Tibial artery (tissue), 4 donors: ENCODE measurements at regions not wholly inside any gene's neighbourhood (a gene's known extent, or its start where the extent isn't known, plus 50 kb on each side); places are given as distances from the start of the nearest gene placed in this dataset.

Experiments used
- DNase-seq, 2 donors: peaks; one replicate each; pipeline ENCODE4 v3.0.0-alpha.2; 2019
- H3K27ac ChIP-seq, 2 donors: fragments of 200-600 bp; sonication (generic) in 1 of 2; 1 replicate in 1 of 2; 2 replicates in 1 of 2; pipeline ENCODE4 v1.5.1; 2018 to 2019; ENCODE audit warnings: mild to moderate bottlenecking in 1 of 2
- H3K27me3 ChIP-seq, 2 donors: fragments of 200-600 bp; sonication (generic) in 1 of 2; one replicate each; pipeline versions ENCODE4 v1.5.1 to v1.6.0; 2016 to 2019
- H3K36me3 ChIP-seq, 3 donors: fragments of 200-600 bp; sonication (generic) in 2 of 3; one replicate each; pipeline ENCODE4 v1.5.1; 2016 to 2019; ENCODE audit warnings: mild to moderate bottlenecking in 2 of 3
- H3K4me1 ChIP-seq, 4 donors: fragments of 200-600 bp; sonication (generic) in 2 of 4; 1 replicate in 3 of 4; 2 replicates in 1 of 4; pipeline ENCODE4 v1.5.1; 2016 to 2019
- H3K4me3 ChIP-seq, 2 donors: fragments of 200-600 bp; sonication (generic) in 1 of 2; 1 replicate in 1 of 2; 2 replicates in 1 of 2; pipeline ENCODE4 v1.5.1; 2018 to 2019; ENCODE audit warnings: mild to moderate bottlenecking in 2 of 2
- H3K9me3 ChIP-seq, 3 donors: fragments of 200-600 bp; sonication (generic) in 1 of 3; one replicate each; pipeline ENCODE4 v1.5.1; 2016 to 2019
- CTCF ChIP-seq, 2 experiments: fragments of 200-600 bp in 1 of 2; fragments of 450-650 bp in 1 of 2; IDR thresholded peaks; one replicate each; pipeline ENCODE4 v1.5.1; 2017 to 2019; ENCODE audit warnings: antibody characterized with exemption in 2 of 2, mild to moderate bottlenecking in 1 of 2, moderate library complexity in 1 of 2
- intact Hi-C: fragments of 100-400 bp; cut with DNase I; formaldehyde crosslinking; loops from one replicate; pipeline ENCODE4 v1.15.0; 2023; ENCODE audit warnings: low total_unique reads

DNA sequence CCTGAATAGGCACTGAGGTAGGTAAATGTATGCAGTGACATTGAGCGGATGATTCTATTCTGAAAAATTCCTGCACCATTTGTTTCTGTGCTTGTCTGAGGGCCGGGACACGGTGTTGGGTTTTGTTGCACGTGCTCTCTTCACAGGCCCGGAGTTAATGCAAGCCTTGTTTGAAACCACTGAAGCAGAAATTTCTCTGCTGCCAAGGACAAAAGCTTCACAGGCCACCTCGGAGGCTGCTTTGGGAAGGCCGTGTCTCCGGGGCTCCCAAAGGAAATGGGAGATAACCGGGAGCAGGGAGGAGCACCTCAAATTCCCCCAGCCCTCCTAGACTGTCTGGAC is 179.4 kb downstream of the OPA1 start:
- Histone ChIP-seq H3K27ac (no peak overlapping the region), H3K4me3 (no peak overlapping the region), H3K4me1 (no peaks in the 10 kb centered on the region), H3K27me3 (peaks cover 0 to 43% of the 10 kb centered on the region in 2 donors), H3K36me3 (no peaks in the 10 kb centered on the region), H3K9me3 (no peaks in the 10 kb centered on the region)
- intact Hi-C loops: no loop called here
- DNase-seq: no peak
- no peak for TF ChIP-seq CTCF (IDR thresholded peaks at IDR 0.05)

DNA sequence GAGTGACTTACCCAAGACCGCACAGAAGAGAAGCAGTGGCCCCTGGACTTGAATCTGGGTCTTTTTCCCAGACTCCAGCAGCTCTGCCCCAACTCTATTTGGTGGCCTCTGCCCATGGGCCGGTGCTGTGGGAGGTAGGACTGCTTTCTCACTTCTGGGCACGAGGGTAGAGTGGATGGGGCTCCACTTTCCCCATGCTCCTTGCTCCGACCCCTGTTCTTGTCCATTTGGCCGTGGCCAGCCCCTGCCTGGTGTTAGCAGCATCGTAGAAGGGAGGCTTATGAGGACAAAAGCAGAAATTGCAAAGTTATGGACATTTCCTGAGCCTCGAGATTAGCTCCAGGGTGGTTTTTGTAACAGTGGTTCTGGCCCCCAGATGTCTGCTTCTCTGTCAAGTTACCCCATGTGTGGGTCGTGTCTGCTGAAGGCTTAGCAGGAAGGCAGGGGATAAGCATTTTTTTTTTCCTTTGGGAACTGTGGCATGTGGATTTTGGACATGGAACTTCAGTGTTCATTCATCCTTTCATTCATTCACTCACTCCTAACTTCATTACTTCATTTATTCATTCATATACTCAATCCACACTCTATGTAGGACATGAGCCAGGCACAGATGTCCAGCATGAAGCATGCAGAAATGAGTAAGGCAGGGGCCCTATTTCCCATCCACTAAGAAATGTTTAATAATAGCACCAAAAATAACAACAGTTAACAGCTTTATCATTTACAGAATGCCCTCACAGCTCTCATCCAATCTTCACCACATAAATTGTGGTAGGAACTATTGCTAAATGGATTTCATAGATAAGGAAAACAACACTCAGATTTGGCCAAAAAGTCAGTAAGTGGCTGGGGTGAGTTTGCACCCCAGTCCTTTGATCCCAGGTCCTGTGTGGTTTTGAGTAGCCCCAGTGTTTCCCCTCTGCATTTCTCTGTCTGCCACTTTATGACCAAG is 180.5 kb downstream of the OPA1 start:
- DNase-seq: no peak
- no peak overlapping the region for H3K27ac ChIP-seq
- H3K36me3 ChIP-seq: no peaks in the 10 kb centered on the region
- TF ChIP-seq CTCF (IDR thresholded peaks at IDR 0.05): no peak
- no peak overlapping the region for H3K4me3 ChIP-seq
- peaks cover 0 to 52% of the 10 kb centered on the region in 2 donors for H3K27me3 ChIP-seq
- intact Hi-C loops: no loop called here
- H3K9me3 ChIP-seq: no peaks in the 10 kb centered on the region
- no peaks in the 10 kb centered on the region for H3K4me1 ChIP-seq

GRCh38 chr3:193774272-193774915 is 181.4 kb downstream of the OPA1 start:
- Histone ChIP-seq H3K27ac (no peak overlapping the region), H3K27me3 (peaks cover 0 to 61% of the 10 kb centered on the region in 2 donors), H3K4me1 (no peaks in the 10 kb centered on the region), H3K36me3 (no peaks in the 10 kb centered on the region), H3K9me3 (no peaks in the 10 kb centered on the region), H3K4me3 (no peak overlapping the region)
- intact Hi-C loops: no loop called here
- TF ChIP-seq CTCF (IDR thresholded peaks at IDR 0.05): no peak
- DNase-seq: peak in 1 of 2 donors; percentile 39

GRCh38 chr3:193774916-193775285 is 181.9 kb downstream of the OPA1 start:
- TF ChIP-seq CTCF (IDR thresholded peaks at IDR 0.05): no peak
- no peaks in the 10 kb centered on the region for H3K9me3 ChIP-seq
- no peak for DNase-seq
- H3K27me3 ChIP-seq: peaks cover 0 to 66% of the 10 kb centered on the region in 2 donors
- no peak overlapping the region for H3K27ac ChIP-seq
- H3K4me3 ChIP-seq: no peak overlapping the region
- intact Hi-C loops: no loop called here
- H3K36me3 ChIP-seq: no peaks in the 10 kb centered on the region
- no peaks in the 10 kb centered on the region for H3K4me1 ChIP-seq

DNA sequence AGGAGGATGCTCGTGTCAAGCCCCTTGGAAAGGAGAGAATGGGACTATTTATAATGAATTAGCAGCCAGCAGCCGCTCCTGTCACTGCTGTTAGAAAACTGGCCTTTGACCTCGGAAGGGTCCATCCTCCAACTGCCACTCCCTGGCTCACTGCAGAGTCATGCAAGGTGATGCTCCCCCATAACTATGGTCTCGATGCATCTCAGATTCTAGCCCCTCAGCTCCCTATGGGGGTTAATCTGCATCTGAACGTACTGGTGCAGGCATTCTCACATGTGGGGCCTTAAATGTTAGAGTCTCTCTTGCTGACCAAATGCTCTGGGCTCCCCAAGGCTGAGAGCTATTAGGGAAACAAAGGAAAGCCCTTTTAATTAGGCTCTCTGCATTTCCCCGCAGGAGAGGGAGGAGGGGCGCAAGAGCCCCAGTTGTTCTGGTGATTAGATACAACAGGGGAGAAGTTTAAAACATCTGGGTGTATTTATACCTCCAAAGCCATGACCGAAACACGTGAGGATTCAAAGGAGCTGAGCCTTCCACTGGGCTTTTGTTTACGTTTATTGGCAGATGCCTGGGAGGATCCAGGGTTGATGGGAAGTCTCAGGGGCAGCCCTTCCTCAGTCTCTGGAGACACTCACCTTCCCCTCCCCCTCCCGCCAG is 182.5 kb downstream of the OPA1 start:
- H3K36me3 ChIP-seq: no peaks in the 10 kb centered on the region
- no peak for DNase-seq
- peaks cover 0 to 71% of the 10 kb centered on the region in 2 donors for H3K27me3 ChIP-seq
- TF ChIP-seq CTCF (IDR thresholded peaks at IDR 0.05): no peak
- peaks cover 0 to 3% (median 1%) of the 10 kb centered on the region in 4 donors for H3K4me1 ChIP-seq
- intact Hi-C loops: no loop called here
- no peaks in the 10 kb centered on the region for H3K9me3 ChIP-seq
- H3K27ac ChIP-seq: no peak overlapping the region
- no peak overlapping the region for H3K4me3 ChIP-seq
